Mucosa of stomach (tissue), 1 donor: ENCODE measurements at regions not wholly inside any gene's neighbourhood (a gene's known extent, or its start where the extent isn't known, plus 50 kb on each side); places are given as distances from the start of the nearest gene placed in this dataset.

ENCODE experiments used
- H3K27me3 ChIP-seq: one replicate; pipeline ENCODE4 v1.7.0; 2013; ENCODE audit warnings: mild to moderate bottlenecking, low read length; ENCODE audit not compliant: control insufficient read depth, insufficient read depth
- H3K36me3 ChIP-seq: one replicate; pipeline ENCODE4 v1.7.0; 2013; ENCODE audit warnings: low read length; ENCODE audit not compliant: control insufficient read depth, insufficient read depth
- H3K4me1 ChIP-seq: one replicate; pipeline ENCODE4 v1.7.0; 2013; ENCODE audit warnings: mild to moderate bottlenecking, low read length; ENCODE audit not compliant: control insufficient read depth, insufficient read depth
- H3K4me3 ChIP-seq: one replicate; pipeline ENCODE4 v1.7.0; 2013; ENCODE audit warnings: low read length
- H3K9ac ChIP-seq: one replicate; pipeline ENCODE4 v1.7.0; 2013; ENCODE audit warnings: mild to moderate bottlenecking, low read length, moderate library complexity
- H3K9me3 ChIP-seq: one replicate; pipeline ENCODE4 v1.7.0; 2013; ENCODE audit warnings: mild to moderate bottlenecking, low read length, moderate library complexity; ENCODE audit not compliant: control insufficient read depth
- donor health status: Pancreatic carcinoma.

GRCh38 chr13:23985060-23985459, 87.8 kb upstream of the C1QTNF9B start:
- no peaks in the 10 kb centered on the region for H3K9me3 ChIP-seq
- H3K27me3 ChIP-seq = peaks cover 4% of the 10 kb centered on the region
- H3K36me3 ChIP-seq = no peaks in the 10 kb centered on the region
- no peak overlapping the region for H3K9ac ChIP-seq
- H3K4me1 ChIP-seq = no peaks in the 10 kb centered on the region
- H3K4me3 ChIP-seq = no peak overlapping the region

GRCh38 chr13:23985839-23986238, 88.5 kb upstream of the C1QTNF9B start:
- Histone ChIP-seq H3K4me1 (no peaks in the 10 kb centered on the region), H3K36me3 (no peaks in the 10 kb centered on the region), H3K27me3 (no peaks in the 10 kb centered on the region), H3K9me3 (no peaks in the 10 kb centered on the region), H3K9ac (no peak overlapping the region), H3K4me3 (no peak overlapping the region)

- Histone ChIP-seq H3K9ac (no peak overlapping the region), H3K4me3 (no peak overlapping the region), H3K27me3 (no peaks in the 10 kb centered on the region), H3K36me3 (no peaks in the 10 kb centered on the region), H3K9me3 (no peaks in the 10 kb centered on the region), H3K4me1 (no peaks in the 10 kb centered on the region)
These were observed 89.3 kb upstream of the C1QTNF9B start for GRCh38 chr13:23986619-23987018.

- Histone ChIP-seq H3K9ac (no peak overlapping the region), H3K36me3 (no peaks in the 10 kb centered on the region), H3K27me3 (no peaks in the 10 kb centered on the region), H3K4me1 (no peaks in the 10 kb centered on the region), H3K9me3 (no peaks in the 10 kb centered on the region), H3K4me3 (no peak overlapping the region)
These were observed 90.1 kb upstream of the C1QTNF9B start for GRCh38 chr13:23987331-23987894.

GRCh38 chr13:23988546-23989122, 91.3 kb upstream of the C1QTNF9B start:
- Histone ChIP-seq H3K4me1 (no peaks in the 10 kb centered on the region), H3K9ac (no peak overlapping the region), H3K27me3 (no peaks in the 10 kb centered on the region), H3K9me3 (no peaks in the 10 kb centered on the region), H3K36me3 (no peaks in the 10 kb centered on the region), H3K4me3 (no peak overlapping the region)

GRCh38 chr13:23990455-23990854, 93.2 kb upstream of the C1QTNF9B start:
- no peaks in the 10 kb centered on the region for H3K27me3 ChIP-seq
- H3K4me3 ChIP-seq = no peak overlapping the region
- H3K4me1 ChIP-seq = no peaks in the 10 kb centered on the region
- no peak overlapping the region for H3K9ac ChIP-seq
- H3K36me3 ChIP-seq = no peaks in the 10 kb centered on the region
- no peaks in the 10 kb centered on the region for H3K9me3 ChIP-seq

- Histone ChIP-seq H3K9me3 (no peaks in the 10 kb centered on the region), H3K4me3 (no peak overlapping the region), H3K27me3 (no peaks in the 10 kb centered on the region), H3K4me1 (no peaks in the 10 kb centered on the region), H3K36me3 (no peaks in the 10 kb centered on the region), H3K9ac (no peak overlapping the region)
These were observed 93.8 kb upstream of the C1QTNF9B start for GRCh38 chr13:23991119-23991518.

- no peaks in the 10 kb centered on the region for H3K9me3 ChIP-seq
- H3K9ac ChIP-seq = no peak overlapping the region
- no peaks in the 10 kb centered on the region for H3K4me1 ChIP-seq
- H3K4me3 ChIP-seq = no peak overlapping the region
- H3K27me3 ChIP-seq = no peaks in the 10 kb centered on the region
- no peaks in the 10 kb centered on the region for H3K36me3 ChIP-seq
These were observed 95.7 kb upstream of the C1QTNF9B start for GRCh38 chr13:23992781-23993679.

- Histone ChIP-seq H3K4me3 (no peak overlapping the region), H3K9me3 (no peaks in the 10 kb centered on the region), H3K27me3 (no peaks in the 10 kb centered on the region), H3K9ac (no peak overlapping the region), H3K36me3 (no peaks in the 10 kb centered on the region), H3K4me1 (no peaks in the 10 kb centered on the region)
These were observed 96.3 kb upstream of the C1QTNF9B start for GRCh38 chr13:23993680-23993985.

GRCh38 chr13:23995283-23996073, 98.2 kb upstream of the C1QTNF9B start:
- H3K9me3 ChIP-seq = no peaks in the 10 kb centered on the region
- no peak overlapping the region for H3K9ac ChIP-seq
- H3K4me3 ChIP-seq = no peak overlapping the region
- H3K27me3 ChIP-seq = no peaks in the 10 kb centered on the region
- no peaks in the 10 kb centered on the region for H3K36me3 ChIP-seq
- H3K4me1 ChIP-seq = no peaks in the 10 kb centered on the region

GRCh38 chr13:23996456-23996855, 99.2 kb upstream of the C1QTNF9B start:
- H3K9me3 ChIP-seq = no peaks in the 10 kb centered on the region
- no peak overlapping the region for H3K9ac ChIP-seq
- no peaks in the 10 kb centered on the region for H3K4me1 ChIP-seq
- no peaks in the 10 kb centered on the region for H3K27me3 ChIP-seq
- H3K36me3 ChIP-seq = no peaks in the 10 kb centered on the region
- H3K4me3 ChIP-seq = no peak overlapping the region

GRCh38 chr13:23999424-23999823, 102.1 kb upstream of the C1QTNF9B start:
- Histone ChIP-seq H3K4me3 (no peak overlapping the region), H3K36me3 (no peaks in the 10 kb centered on the region), H3K27me3 (no peaks in the 10 kb centered on the region), H3K4me1 (no peaks in the 10 kb centered on the region), H3K9ac (no peak overlapping the region), H3K9me3 (no peaks in the 10 kb centered on the region)
